ENCODE measurements at regions not wholly inside any gene's neighbourhood (a gene's known extent, or its start where the extent isn't known, plus 50 kb on each side); places are given as distances from the start of the nearest gene placed in this dataset.

DNA sequence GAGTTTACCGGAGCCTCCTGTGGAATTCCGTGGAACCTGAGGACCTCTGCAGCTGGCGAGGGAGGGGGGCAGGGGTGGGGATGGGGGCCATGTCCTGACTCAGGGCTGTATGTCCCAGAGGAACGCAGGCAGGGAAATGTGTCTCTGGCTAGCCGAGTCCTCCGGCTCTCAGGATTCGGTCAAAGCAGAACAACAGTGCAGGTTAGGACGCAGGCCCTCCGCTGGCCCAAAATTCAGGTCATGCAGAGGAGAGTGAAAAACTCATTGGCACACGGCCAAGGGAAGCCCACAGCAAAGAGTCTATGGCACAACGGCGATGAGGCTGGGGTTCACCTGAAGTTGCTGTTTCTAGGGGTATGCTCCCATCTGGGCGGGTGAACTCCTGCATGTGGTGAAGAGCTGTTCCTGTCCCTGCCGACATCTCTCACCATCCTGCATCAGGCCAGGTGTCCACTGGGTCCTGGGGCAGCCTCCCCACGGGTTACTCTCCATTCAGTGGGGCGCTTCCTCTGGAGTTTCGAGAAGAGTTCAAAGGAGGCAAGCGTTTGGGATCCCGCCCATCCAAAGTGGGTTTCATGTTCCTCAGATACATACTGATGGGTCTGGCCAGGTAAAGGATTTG, 1055.3 kb downstream of the BRD1 start:
- H3K9me2 ChIP-seq (replicated peaks; ENCODE audit: insufficient read depth, low read length): no peaks in the 10 kb centered on the region
- no peaks in the 10 kb centered on the region for H3F3A ChIP-seq (ENCODE audit: insufficient read depth, low read length)
- TF ChIP-seq EZH2phosphoT487 (IDR thresholded peaks at IDR 0.05; ENCODE audit: low read length): no peak
- TF ChIP-seq, protein P1, sequence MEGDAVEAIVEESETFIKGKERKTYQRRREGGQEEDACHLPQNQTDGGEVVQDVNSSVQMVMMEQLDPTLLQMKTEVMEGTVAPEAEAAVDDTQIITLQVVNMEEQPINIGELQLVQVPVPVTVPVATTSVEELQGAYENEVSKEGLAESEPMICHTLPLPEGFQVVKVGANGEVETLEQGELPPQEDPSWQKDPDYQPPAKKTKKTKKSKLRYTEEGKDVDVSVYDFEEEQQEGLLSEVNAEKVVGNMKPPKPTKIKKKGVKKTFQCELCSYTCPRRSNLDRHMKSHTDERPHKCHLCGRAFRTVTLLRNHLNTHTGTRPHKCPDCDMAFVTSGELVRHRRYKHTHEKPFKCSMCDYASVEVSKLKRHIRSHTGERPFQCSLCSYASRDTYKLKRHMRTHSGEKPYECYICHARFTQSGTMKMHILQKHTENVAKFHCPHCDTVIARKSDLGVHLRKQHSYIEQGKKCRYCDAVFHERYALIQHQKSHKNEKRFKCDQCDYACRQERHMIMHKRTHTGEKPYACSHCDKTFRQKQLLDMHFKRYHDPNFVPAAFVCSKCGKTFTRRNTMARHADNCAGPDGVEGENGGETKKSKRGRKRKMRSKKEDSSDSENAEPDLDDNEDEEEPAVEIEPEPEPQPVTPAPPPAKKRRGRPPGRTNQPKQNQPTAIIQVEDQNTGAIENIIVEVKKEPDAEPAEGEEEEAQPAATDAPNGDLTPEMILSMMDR (IDR thresholded peaks at IDR 0.05; ENCODE audit: low read length): no peak
- TF ChIP-seq EZH2 (optimal IDR thresholded peaks at IDR 0.05; ENCODE audit: low read depth, low read length): no peak
- no peaks in the 10 kb centered on the region for H3K27me3 ChIP-seq (replicated peaks; ENCODE audit: insufficient read depth, low read length)
- no peak overlapping the region for H2AFZ ChIP-seq (ENCODE audit: low read length)
- no peak overlapping the region for H3K4me2 ChIP-seq (ENCODE audit: low read depth, low read length)
- H3K36me3 ChIP-seq (replicated peaks; ENCODE audit: insufficient read depth, low read length): no peaks in the 10 kb centered on the region
- H3K9me3 ChIP-seq (replicated peaks; ENCODE audit: insufficient read depth, low read length): 0 out of 2 replicates have a peak, but pooled peaks cover 2% of the 10 kb centered on the region
- no peak overlapping the region for H3K9ac ChIP-seq (ENCODE audit: low read length)
- no peaks in the 10 kb centered on the region for H3K79me2 ChIP-seq (ENCODE audit: low read length)
- no peak overlapping the region for H3K27ac ChIP-seq (ENCODE audit: low read length)
- H4K20me1 ChIP-seq (ENCODE audit: insufficient read depth, low read length): no peaks in the 10 kb centered on the region
- H3K4me3 ChIP-seq (ENCODE audit: low read length): no peak overlapping the region
- DNase-seq: no peak
- 0 out of 2 replicates have a peak, but pooled peaks cover 5% of the 10 kb centered on the region for H3K4me1 ChIP-seq (ENCODE audit: low read length)

- Histone ChIP-seq H3K27me3 (replicated peaks; ENCODE audit: insufficient read depth, low read length) (no peaks in the 10 kb centered on the region), H2AFZ (ENCODE audit: low read length) (no peak overlapping the region), H3K9ac (ENCODE audit: low read length) (no peak overlapping the region), H3K27ac (ENCODE audit: low read length) (no peak overlapping the region), H3K79me2 (ENCODE audit: low read length) (no peaks in the 10 kb centered on the region), H3K4me1 (ENCODE audit: low read length) (no peaks in the 10 kb centered on the region), H3K36me3 (replicated peaks; ENCODE audit: insufficient read depth, low read length) (no peaks in the 10 kb centered on the region), H3K9me2 (replicated peaks; ENCODE audit: insufficient read depth, low read length) (no peaks in the 10 kb centered on the region), H3K4me3 (ENCODE audit: low read length) (no peak overlapping the region), H3K4me2 (ENCODE audit: low read depth, low read length) (no peak overlapping the region), H3F3A (ENCODE audit: insufficient read depth, low read length) (no peaks in the 10 kb centered on the region), H3K9me3 (replicated peaks; ENCODE audit: insufficient read depth, low read length) (no peaks in the 10 kb centered on the region), H4K20me1 (ENCODE audit: insufficient read depth, low read length) (no peaks in the 10 kb centered on the region)
- no peak for DNase-seq
- TF ChIP-seq, protein P1 (IDR thresholded peaks at IDR 0.05; ENCODE audit: low read length): no peak
- TF ChIP-seq EZH2phosphoT487 (IDR thresholded peaks at IDR 0.05; ENCODE audit: low read length) (no peak), EZH2 (optimal IDR thresholded peaks at IDR 0.05; ENCODE audit: low read depth, low read length) (no peak)
These were observed 1062.1 kb downstream of the BRD1 start for GRCh38 chr22:48765595-48765994.

DNA sequence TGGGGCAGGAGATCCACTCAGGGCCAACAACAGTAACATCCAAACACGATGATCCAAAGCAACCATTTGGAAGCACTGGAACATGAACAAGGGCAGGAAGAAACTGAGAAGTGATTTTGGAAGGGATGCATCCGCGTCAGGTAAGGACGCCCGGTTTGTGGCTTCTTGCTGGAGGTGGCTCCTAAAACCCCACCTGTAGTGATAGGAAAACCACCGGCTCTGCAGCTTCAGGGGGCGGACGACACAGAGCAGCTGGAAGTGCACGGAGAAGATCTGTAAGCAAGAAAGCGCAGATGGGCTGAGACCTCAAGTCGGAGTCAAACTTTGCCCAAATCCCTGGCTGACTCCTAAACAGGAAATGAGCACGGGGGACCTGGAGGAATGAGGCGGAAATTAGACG, 1066.1 kb downstream of the BRD1 start:
- Histone ChIP-seq H3K9me2 (replicated peaks; ENCODE audit: insufficient read depth, low read length) (no peaks in the 10 kb centered on the region), H3F3A (ENCODE audit: insufficient read depth, low read length) (no peaks in the 10 kb centered on the region), H3K4me1 (ENCODE audit: low read length) (no peaks in the 10 kb centered on the region), H3K36me3 (replicated peaks; ENCODE audit: insufficient read depth, low read length) (no peaks in the 10 kb centered on the region), H3K27ac (ENCODE audit: low read length) (no peak overlapping the region), H3K4me3 (ENCODE audit: low read length) (no peak overlapping the region), H2AFZ (ENCODE audit: low read length) (no peak overlapping the region), H4K20me1 (ENCODE audit: insufficient read depth, low read length) (no peaks in the 10 kb centered on the region), H3K79me2 (ENCODE audit: low read length) (no peaks in the 10 kb centered on the region), H3K9me3 (replicated peaks; ENCODE audit: insufficient read depth, low read length) (no peaks in the 10 kb centered on the region), H3K27me3 (replicated peaks; ENCODE audit: insufficient read depth, low read length) (no peaks in the 10 kb centered on the region), H3K9ac (ENCODE audit: low read length) (no peak overlapping the region), H3K4me2 (ENCODE audit: low read depth, low read length) (no peak overlapping the region)
- TF ChIP-seq, protein P1 (IDR thresholded peaks at IDR 0.05; ENCODE audit: low read length): no peak
- TF ChIP-seq EZH2 (optimal IDR thresholded peaks at IDR 0.05; ENCODE audit: low read depth, low read length) (no peak), EZH2phosphoT487 (IDR thresholded peaks at IDR 0.05; ENCODE audit: low read length) (no peak)
- no peak for DNase-seq

Measured in MM.1S (cell line).